ENCODE measurements at regions not wholly inside any gene's neighbourhood (a gene's known extent, or its start where the extent isn't known, plus 50 kb on each side); places are given as distances from the start of the nearest gene placed in this dataset.
"Not testable (repeated sequence)": the region's sequence is repeated elsewhere in the genome, so short reads cannot be mapped to it uniquely, and the experiment has no call there.

DNA sequence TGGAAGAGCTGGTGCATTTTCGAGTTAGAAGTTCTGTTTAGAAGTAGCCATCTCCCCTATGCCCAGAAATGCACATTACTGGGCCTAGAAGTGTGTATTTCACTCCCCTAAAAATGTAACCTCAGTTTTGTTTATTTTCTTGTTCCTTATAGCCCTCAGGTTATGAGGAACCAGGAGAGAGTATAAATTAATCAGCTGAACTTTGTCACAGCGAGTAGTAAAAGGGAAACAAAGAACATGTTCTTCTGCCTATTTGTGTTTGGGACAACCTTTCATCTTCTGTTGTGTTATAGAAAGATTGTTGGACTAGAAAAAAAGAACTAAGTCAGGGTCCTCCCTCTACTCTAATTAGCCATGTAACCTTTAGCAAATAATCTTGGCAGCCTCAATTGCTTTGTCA is 160.5 kb upstream of the PDE4B start:
- DNase-seq: no peak
- in situ Hi-C loops (cut with HindIII; ENCODE audit: low pct_ligation_motif_present, low pct_unique_long_range_greater_than_20kb, low sequenced_read_pairs): no loop called here

DNA sequence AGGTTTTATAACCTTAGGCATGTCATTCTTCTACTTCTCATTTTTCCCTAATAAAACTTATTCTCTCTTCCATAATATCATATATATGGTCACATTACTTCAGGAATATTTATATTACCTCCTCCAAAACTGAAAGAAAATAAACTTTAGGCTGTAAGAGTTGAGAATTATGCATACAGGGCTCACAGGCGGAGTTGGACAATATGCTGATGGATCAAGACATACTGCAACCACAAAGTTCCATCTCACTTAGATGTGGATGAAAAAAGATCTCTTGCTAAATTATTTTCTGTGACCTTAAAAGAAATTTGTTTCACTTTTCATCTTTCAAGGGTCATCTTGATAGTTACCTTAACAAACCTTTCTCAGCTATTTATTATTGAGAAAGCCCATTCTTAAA is 152.6 kb upstream of the PDE4B start:
- in situ Hi-C loops (cut with HindIII; ENCODE audit: low pct_ligation_motif_present, low pct_unique_long_range_greater_than_20kb, low sequenced_read_pairs): no loop called here
- DNase-seq: no peak

DNA sequence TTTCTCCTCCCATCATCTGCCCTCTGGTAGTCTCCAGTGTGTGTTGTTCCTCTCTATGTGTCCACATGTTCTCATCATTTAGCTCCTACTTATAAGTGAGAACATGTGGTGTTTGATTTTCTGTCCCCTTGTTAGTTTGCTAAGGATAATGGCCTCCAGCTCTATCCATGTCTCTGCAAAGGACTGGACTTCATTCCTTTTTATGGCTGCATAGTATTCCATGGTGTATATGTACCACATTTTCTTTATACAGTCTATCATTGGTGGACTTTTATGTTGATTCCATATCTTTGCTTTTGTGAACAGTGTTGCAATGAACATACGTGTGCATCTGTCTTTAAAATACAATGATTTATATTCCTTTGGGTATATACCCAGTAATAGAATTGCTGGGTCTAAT is 143.5 kb upstream of the PDE4B start:
- in situ Hi-C loops (cut with HindIII; ENCODE audit: low pct_ligation_motif_present, low pct_unique_long_range_greater_than_20kb, low sequenced_read_pairs); DNase-seq: not testable (repeated sequence)

DNA sequence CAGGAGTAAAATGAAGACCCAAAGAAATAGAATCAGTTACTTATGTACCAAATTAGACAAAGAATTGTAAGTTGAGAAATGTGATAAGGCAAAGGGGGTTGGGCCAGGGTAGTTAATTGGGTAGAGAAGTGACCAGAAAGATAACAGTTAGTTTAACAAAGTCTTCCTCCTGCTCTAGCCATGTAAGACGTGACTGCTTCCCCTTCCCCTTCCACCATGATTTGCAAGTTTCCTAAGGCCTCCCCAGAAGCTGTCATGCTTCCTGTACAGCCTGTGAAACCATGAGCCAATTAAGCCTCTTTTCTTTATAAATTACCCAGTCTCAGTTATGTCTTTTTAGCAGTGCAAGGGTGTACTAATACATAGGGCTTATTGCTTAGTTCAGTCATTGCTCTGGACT is 142.0 kb upstream of the PDE4B start:
- DNase-seq: no peak
- in situ Hi-C loops (cut with HindIII; ENCODE audit: low pct_ligation_motif_present, low pct_unique_long_range_greater_than_20kb, low sequenced_read_pairs): no loop called here

DNA sequence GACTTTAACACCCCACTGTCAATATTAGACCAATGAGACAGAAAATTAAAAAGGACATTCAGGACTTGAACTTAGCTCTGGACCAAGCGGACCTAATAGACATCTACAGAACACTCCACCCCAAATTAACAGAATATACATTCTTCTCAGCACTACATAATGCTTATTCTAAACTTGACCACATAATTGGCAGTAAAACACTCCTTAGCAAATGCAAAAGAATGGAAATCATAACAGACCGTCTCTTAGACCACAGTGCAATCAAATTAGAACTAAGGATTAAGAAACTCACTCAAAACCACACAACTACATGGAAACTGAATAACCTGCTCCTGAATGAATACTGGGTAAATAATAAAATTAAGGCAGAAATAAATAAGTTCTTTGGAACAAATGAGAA is 138.2 kb upstream of the PDE4B start:
- in situ Hi-C loops (cut with HindIII; ENCODE audit: low pct_ligation_motif_present, low pct_unique_long_range_greater_than_20kb, low sequenced_read_pairs); DNase-seq: not testable (repeated sequence)

DNA sequence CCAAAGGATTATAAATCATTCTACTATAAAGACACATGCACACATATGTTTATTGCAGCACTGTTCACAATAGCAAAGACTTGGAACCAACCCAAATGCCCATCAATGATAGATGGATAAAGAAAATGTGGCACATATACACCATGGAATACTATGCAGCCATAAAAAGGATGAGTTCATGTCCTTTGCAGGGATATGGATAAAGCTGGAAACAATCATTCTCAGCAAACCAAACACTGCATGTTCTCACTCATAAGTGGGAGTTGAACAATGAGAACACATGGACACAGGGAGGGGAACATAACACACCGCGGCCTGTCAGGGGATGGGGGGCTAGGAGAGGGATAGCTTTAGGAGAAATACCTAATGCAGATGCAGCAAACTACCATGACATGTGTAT is 135.1 kb upstream of the PDE4B start:
- in situ Hi-C loops (cut with HindIII; ENCODE audit: low pct_ligation_motif_present, low pct_unique_long_range_greater_than_20kb, low sequenced_read_pairs); DNase-seq: not testable (repeated sequence)

DNA sequence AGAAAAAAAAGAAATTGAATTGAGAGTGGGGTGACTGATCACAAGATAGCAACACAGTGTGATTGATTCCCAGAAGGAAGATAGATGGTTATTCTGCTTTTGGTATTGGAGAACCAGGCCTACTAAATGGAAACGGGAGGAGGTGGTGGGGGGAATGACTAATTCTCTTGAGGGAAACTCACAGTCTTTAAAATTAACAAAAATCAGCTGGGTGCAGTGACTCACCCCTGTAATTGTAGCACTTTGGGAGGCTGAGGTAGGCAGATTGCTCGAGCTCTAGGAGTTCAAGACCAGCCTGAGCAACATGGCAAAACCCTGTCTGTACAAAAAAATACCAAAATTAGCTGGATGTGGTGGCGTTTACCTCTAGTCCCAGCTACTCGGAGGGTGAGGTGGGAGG is 134.6 kb upstream of the PDE4B start:
- in situ Hi-C loops (cut with HindIII; ENCODE audit: low pct_ligation_motif_present, low pct_unique_long_range_greater_than_20kb, low sequenced_read_pairs): no loop called here

DNA sequence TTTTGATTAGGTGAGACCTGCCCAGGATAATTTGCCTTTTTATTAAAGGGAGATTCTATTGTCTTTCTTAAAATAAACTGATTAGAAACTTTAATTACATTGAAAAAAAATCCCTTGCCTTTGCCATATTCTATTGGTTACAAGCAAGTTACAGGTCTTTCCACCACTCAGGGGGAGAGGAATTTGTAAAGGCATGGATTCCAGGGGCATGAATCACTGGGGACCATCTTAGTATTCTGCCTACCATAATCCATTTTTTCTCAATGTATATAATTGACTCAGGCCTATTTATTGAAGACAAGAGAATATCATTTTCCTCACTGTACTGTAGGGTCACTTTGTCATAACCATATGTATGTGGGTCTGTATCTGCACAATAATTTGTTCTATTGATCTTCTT is 124.3 kb upstream of the PDE4B start:
- no peak for DNase-seq
- in situ Hi-C loops (cut with HindIII; ENCODE audit: low pct_ligation_motif_present, low pct_unique_long_range_greater_than_20kb, low sequenced_read_pairs): no loop called here

More for the DNA sequence above, 134.6 kb upstream of the PDE4B start:
- DNase-seq: no peak

DNA sequence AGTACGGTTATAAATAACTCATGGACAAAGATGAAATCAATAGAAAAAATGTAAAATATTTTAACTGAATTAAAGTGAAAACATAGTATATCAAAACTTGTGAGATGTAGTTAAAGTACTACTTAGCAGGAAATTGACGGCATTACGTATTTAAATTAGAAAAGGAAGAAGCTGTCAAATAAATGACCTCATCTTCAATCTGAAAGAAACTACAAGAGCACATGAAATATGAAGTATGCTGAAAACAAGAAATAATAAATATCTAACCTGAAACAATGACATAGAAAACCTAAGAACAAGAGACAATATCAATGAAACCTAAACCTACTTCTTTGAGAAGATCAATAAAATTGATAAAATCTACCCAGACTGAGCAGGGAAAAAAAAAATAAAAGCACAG is 122.2 kb upstream of the PDE4B start:
- in situ Hi-C loops (cut with HindIII; ENCODE audit: low pct_ligation_motif_present, low pct_unique_long_range_greater_than_20kb, low sequenced_read_pairs): no loop called here
- DNase-seq: no peak

DNA sequence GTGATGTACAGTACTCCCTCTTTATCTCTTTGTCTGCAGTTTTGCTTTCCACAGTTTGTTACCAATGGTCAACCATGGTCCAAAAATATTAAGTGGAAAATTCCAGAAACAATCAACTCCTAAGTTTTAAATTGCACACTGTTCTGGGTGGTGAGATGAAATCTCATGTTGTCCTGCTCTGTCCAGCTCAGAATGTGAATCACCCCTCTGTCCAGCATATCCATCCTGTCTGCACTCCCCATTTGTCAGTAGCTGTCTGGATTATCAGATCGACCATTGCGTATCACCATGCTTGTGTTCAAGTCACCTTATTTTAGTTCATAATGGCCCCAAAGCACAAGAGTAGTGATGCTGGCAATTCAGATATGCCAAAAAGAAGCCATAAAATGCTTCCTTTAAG is 118.2 kb upstream of the PDE4B start:
- DNase-seq: no peak
- in situ Hi-C loops (cut with HindIII; ENCODE audit: low pct_ligation_motif_present, low pct_unique_long_range_greater_than_20kb, low sequenced_read_pairs): no loop called here

DNA sequence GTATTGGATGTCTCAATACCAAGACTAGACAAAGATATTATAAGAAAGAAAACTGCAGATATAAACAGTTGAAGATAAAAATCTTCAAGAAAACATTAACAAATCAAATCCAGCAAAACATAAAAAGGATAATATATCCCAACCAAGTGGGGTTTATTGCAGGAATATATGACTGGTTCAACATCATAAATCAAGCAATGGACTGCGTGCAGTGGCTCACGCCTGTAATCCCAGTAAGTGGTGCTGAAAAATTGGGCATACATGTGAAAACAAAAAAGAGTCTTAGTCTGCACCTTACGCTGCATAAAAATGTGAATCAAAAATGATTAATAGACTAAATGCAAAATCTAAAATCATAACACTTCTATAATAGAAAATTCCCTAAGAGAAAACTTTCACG is 112.9 kb upstream of the PDE4B start:
- no peak for DNase-seq
- in situ Hi-C loops (cut with HindIII; ENCODE audit: low pct_ligation_motif_present, low pct_unique_long_range_greater_than_20kb, low sequenced_read_pairs): loop anchor here (10.0 kb wide), 1 partner anchor 615 kb away; no protein-coding TSS in a partner anchor

DNA sequence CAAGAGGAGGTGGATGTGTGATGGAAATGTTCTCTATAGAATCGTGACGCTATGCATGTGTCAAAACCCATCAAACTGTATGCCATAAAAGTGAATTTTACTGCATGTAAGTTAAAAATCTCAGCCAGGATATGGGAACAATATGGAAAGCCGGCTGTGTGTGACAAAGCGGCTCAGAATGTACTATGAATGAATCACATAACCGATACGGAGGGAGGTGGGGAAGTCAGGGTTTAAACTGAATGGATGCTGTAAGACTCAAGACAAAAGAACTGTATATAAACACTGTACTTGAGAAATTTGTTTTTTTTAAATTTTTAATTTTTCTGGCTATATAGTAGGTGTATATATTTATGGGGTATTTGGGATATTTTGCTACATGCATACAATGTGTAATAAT is 111.6 kb upstream of the PDE4B start:
- in situ Hi-C loops (cut with HindIII; ENCODE audit: low pct_ligation_motif_present, low pct_unique_long_range_greater_than_20kb, low sequenced_read_pairs): loop anchor here (10.0 kb wide), 1 partner anchor 616 kb away; no protein-coding TSS in a partner anchor
- DNase-seq: no peak

DNA sequence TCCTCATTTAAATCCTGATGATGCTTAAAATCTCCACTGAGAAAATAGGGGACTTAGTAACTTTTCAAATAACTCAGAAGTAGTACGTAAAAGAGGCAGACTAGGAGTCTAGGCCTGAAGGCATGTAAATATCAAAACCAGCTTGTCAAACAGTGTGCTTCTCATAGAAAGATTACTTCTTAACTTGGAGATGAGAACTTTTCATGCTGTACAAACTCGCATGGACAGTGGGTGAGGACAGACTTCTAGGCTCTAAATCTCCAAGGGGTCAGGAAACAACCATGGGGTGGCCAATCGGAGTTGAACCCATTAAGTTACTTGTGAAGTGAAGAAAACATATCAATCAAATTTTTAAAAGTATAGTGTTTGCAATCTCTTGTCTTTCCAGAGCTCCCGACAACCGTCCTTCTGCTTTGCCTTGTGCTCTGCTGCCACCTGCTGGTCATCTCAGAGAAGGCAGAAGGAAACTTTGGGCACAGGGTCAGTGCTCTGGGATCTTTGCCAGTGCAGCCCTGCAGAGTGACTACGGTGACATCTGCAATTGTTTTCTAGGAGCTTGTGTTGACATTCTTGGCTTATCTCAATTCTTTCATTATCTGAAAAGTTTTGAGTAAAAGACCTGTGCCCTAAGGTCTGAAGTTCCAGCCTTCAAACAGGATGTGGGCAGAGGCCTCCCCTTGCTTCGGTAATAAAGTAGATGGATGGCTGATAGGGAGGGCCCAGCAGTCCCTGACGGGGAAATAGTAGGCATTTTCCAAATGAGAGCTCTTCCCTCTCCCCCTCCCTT is 105.1 kb upstream of the PDE4B start:
- peak; percentile 57 for DNase-seq
- in situ Hi-C loops (cut with HindIII; ENCODE audit: low pct_ligation_motif_present, low pct_unique_long_range_greater_than_20kb, low sequenced_read_pairs): loop anchor here (10.0 kb wide), 1 partner anchor 623 kb away; no protein-coding TSS in a partner anchor

DNA sequence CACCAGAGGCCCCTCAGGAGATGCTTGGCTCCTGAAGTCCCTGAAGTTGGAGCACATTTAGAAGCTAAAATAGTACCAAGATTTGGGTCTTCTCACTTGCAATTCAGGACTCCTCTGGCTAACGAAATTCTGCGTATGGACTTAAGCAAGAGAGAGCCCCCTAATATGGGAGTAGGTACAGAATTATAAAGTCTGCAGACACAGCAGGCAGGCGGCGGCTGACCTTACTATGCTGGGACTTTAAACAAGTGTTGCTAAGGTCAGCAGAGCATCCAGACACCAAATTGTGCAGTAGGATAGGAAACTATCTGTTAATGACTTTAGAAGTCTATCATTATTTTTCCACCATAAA is 104.5 kb upstream of the PDE4B start:
- in situ Hi-C loops (cut with HindIII; ENCODE audit: low pct_ligation_motif_present, low pct_unique_long_range_greater_than_20kb, low sequenced_read_pairs): loop anchor here (10.0 kb wide), 1 partner anchor 623 kb away; no protein-coding TSS in a partner anchor
- DNase-seq: no peak

DNA sequence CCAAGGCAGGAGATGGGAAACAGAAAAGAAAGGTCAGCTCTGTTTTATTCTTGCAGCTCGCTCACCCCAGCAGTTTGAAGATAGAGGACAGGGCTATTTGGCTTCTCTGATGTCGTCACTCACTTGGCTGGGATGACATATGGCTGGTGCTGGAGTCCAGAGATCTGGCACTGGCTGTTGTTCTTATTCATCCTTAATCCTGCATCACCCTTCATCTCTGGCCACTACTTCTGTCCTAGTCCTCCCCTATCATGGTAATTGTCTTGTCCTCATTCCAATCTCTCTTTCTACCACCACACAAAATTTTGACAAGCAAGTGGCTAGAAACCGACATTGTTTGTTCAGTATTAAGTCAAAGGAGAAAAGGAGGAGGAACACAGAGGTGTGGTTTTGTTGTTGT is 103.8 kb upstream of the PDE4B start:
- DNase-seq: no peak
- in situ Hi-C loops (cut with HindIII; ENCODE audit: low pct_ligation_motif_present, low pct_unique_long_range_greater_than_20kb, low sequenced_read_pairs): loop anchor here (10.0 kb wide), 1 partner anchor 624 kb away; no protein-coding TSS in a partner anchor

DNA sequence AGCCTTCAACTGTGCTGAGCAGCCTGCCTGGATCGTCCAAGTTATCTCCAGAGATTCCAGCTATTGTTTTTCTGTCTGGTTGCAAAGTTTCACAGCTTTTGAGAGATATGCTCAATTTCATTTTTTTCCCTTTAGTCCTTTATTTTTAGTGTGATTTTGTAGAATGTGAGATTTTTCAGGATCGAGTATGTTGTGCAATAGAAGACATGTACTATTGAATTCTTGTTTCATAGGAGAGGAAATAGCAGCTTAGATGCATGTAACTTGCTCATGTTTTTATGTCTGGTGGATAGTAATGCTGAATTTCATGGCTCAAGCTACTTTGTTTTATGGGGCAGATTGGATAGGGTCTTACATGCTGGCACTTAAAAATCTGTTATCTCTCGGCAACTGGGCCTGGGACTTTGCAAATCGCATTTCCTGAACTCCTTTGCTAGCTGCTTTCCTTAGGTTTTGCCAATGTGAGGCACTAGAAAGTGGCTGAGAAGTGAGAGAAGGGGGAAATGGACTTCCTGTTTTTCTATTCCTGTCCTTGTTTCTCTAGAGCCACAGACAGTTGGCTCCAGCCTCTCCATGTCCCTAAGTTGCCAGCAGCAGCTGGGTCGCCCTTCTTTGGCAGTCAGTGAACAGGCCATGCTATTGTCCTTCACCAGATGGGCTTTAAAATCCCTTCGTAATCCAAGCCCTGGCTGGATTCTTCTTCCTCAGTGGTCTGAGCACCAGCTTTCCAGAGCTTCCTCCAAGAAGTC is 101.4 kb upstream of the PDE4B start:
- DNase-seq: no peak
- in situ Hi-C loops (cut with HindIII; ENCODE audit: low pct_ligation_motif_present, low pct_unique_long_range_greater_than_20kb, low sequenced_read_pairs): no loop called here

DNA sequence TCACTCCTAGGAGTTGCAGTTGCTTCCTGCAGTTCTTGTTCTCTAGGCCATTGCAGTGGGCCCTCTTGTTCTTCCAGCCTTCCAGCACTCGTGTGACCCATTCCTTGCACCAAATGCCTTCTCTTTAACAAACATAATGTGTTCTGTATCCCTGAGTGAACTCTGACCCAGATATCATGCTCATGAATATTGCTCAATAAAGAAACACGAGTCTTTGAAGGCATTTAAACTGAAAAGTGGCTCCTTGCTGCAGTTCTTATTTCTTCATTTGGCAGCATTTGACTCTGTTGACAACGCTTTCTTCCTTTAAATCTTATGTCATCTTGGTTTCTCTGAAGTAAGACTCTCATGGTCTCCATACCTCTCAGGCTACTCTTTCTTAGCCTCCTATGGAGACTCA is 100.7 kb upstream of the PDE4B start:
- in situ Hi-C loops (cut with HindIII; ENCODE audit: low pct_ligation_motif_present, low pct_unique_long_range_greater_than_20kb, low sequenced_read_pairs): no loop called here
- DNase-seq: no peak

DNA sequence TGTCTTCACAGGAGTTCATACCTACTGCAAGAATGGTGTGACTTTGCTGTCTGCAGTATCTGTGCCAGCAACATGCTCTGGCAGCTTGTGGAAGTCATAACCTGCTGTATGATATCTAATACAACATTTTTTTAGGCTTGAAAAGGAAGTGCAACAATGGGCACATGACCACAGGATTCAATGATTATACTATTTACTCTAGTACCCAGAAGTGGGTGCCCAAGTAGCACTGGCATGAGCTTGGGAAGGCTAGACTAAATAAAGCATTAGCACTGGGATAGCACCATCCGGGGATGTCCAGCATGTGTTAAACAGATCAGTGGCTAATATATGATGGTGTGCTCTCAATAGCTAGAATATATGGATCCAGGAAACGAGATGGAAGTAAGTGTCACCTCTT is 98.6 kb upstream of the PDE4B start:
- no peak for DNase-seq
- in situ Hi-C loops (cut with HindIII; ENCODE audit: low pct_ligation_motif_present, low pct_unique_long_range_greater_than_20kb, low sequenced_read_pairs): no loop called here

DNA sequence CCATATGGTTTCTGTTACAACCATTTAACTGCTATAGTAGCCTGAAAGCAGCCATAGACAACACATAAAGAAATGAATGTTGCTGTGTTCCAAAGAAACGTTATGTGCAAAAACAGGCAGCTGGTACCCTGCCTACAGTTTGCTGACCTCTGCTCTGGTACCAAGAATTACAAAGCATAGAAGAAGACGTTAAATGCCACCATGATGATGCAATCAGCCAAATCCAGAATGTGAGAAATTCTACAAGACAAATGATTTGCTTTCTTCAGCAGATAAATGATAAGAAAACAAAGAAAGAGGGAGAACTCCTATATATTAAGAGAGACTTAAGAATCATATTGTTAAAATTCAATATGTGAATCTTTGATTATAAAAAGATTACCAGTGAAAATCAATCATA is 97.8 kb upstream of the PDE4B start:
- in situ Hi-C loops (cut with HindIII; ENCODE audit: low pct_ligation_motif_present, low pct_unique_long_range_greater_than_20kb, low sequenced_read_pairs): no loop called here
- no peak for DNase-seq

DNA sequence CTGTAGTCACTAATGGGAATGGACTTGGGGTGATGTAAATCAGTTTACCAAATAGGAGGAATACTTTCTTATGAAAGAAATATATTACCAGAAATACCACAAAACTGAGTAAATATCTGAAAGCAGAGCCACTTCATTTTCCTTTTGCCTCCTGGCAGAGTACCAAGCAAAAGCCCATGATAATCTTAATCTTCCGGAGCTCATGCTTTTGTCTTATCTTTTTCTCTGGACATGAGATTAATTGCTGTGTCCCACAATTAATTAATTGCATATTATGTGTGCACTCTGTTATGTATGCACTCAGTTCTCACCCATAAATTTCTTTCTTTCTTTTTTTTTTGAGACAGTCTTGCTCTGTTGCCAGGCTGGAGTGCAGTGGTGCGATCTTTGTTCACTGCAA is 94.1 kb upstream of the PDE4B start:
- DNase-seq: no peak
- in situ Hi-C loops (cut with HindIII; ENCODE audit: low pct_ligation_motif_present, low pct_unique_long_range_greater_than_20kb, low sequenced_read_pairs): no loop called here

All from ACHN (cell line).